H9 (cell line): ENCODE measurements at regions not wholly inside any gene's neighbourhood (a gene's known extent, or its start where the extent isn't known, plus 50 kb on each side); places are given as distances from the start of the nearest gene placed in this dataset.

Source experiments
- DNase-seq: peaks from one replicate; pipeline ENCODE4 v3.0.0-alpha.2; 2017
- H2AFZ ChIP-seq: one replicate; pipeline ENCODE4 v1.6.1; 2013; ENCODE audit warnings: mild to moderate bottlenecking, low read length, control low read depth, moderate library complexity
- H2AK5ac ChIP-seq: 2 replicates; pipeline ENCODE4 v1.6.1; 2013; ENCODE audit warnings: low read length, control low read depth, mixed read lengths; ENCODE audit not compliant: insufficient read length
- H2BK120ac ChIP-seq: one replicate; pipeline ENCODE4 v1.6.1; 2013; ENCODE audit warnings: low read depth, mild to moderate bottlenecking, low read length, control low read depth, inconsistent platforms; ENCODE audit not compliant: poor library complexity, severe bottlenecking
- H2BK12ac ChIP-seq: 2 replicates; pipeline ENCODE4 v1.6.1; 2013; ENCODE audit warnings: low read length, control low read depth, mixed read lengths, low read depth; ENCODE audit not compliant: insufficient read length
- H2BK15ac ChIP-seq: 2 replicates; pipeline ENCODE4 v1.6.1; 2013; ENCODE audit warnings: low read depth, low read length, control low read depth
- H2BK20ac ChIP-seq: one replicate; pipeline ENCODE4 v1.6.1; 2013; ENCODE audit warnings: low read depth, mild to moderate bottlenecking, low read length, control low read depth, inconsistent platforms; ENCODE audit not compliant: poor library complexity, severe bottlenecking
- H2BK5ac ChIP-seq: 2 replicates; pipeline ENCODE4 v1.6.1; 2013; ENCODE audit warnings: low read length, control low read depth, mixed read lengths; ENCODE audit not compliant: insufficient read length
- H3K14ac ChIP-seq: 2 replicates; pipeline ENCODE4 v1.6.1; 2013; ENCODE audit warnings: low read length, control low read depth; ENCODE audit not compliant: insufficient read depth
- H3K18ac ChIP-seq: 2 replicates; pipeline ENCODE4 v1.6.1; 2013; ENCODE audit warnings: low read depth, mild to moderate bottlenecking, mixed read lengths, low read length, control low read depth; ENCODE audit not compliant: insufficient read length
- H3K23ac ChIP-seq: 2 replicates; pipeline ENCODE4 v1.6.1; 2013; ENCODE audit warnings: low read length, control low read depth, mixed read lengths, low read depth; ENCODE audit not compliant: insufficient read length
- H3K23me2 ChIP-seq: 2 replicates; pipeline ENCODE4 v1.6.1; 2013; ENCODE audit warnings: low read depth, mild to moderate bottlenecking, mixed read lengths, low read length, control low read depth; ENCODE audit not compliant: insufficient read length, poor library complexity, severe bottlenecking
- H3K27ac ChIP-seq: 2 replicates; pipeline ENCODE4 v1.5.1; 2013; ENCODE audit warnings: low read length, control low read depth, mixed read lengths, low read depth; ENCODE audit not compliant: insufficient read length
- H3K27me3 ChIP-seq: 2 replicates; pipeline ENCODE4 v1.6.1; 2013; ENCODE audit warnings: low read length, control low read depth, inconsistent platforms; ENCODE audit not compliant: insufficient read depth
- H3K4ac ChIP-seq: 2 replicates; pipeline ENCODE4 v1.6.1; 2013; ENCODE audit warnings: low read depth, mild to moderate bottlenecking, control low read depth, inconsistent platforms, low read length, moderate library complexity
- H3K4me1 ChIP-seq: 2 replicates; pipeline ENCODE4 v1.6.1; 2013; ENCODE audit warnings: low read length, control low read depth, inconsistent platforms; ENCODE audit not compliant: insufficient read depth
- H3K4me2 ChIP-seq: 2 replicates; pipeline ENCODE4 v1.6.1; 2013; ENCODE audit warnings: low read length, control low read depth, mixed read lengths; ENCODE audit not compliant: insufficient read length, insufficient read depth
- H3K56ac ChIP-seq: 2 replicates; pipeline ENCODE4 v1.6.1; 2013; ENCODE audit warnings: low read depth, mild to moderate bottlenecking, mixed read lengths, low read length, control low read depth; ENCODE audit not compliant: insufficient read length
- H3K79me1 ChIP-seq: 2 replicates; pipeline ENCODE4 v1.6.1; 2013; ENCODE audit warnings: low read depth, mild to moderate bottlenecking, moderate library complexity, low read length, control low read depth, inconsistent platforms; ENCODE audit not compliant: insufficient read depth, poor library complexity, severe bottlenecking
- H3K79me2 ChIP-seq: 2 replicates; pipeline ENCODE4 v1.6.1; 2013; ENCODE audit warnings: low read length, control low read depth, inconsistent platforms; ENCODE audit not compliant: insufficient read depth
- H3K9ac ChIP-seq: 2 replicates; pipeline ENCODE4 v1.6.1; 2013; ENCODE audit warnings: low read length, control low read depth, mixed read lengths; ENCODE audit not compliant: insufficient read length; ENCODE audit errors: extremely low read depth
- H3K9me3 ChIP-seq: one replicate; pipeline ENCODE4 v1.6.1; 2013; ENCODE audit warnings: low read depth, low read length, inconsistent platforms; ENCODE audit not compliant: control insufficient read depth
- H3T11ph ChIP-seq: one replicate; pipeline ENCODE4 v1.6.1; 2013; ENCODE audit warnings: mild to moderate bottlenecking, low read length, control low read depth, inconsistent platforms
- H4K20me1 ChIP-seq: one replicate; pipeline ENCODE4 v1.6.1; 2013; ENCODE audit not compliant: control insufficient read depth, insufficient read length, insufficient read depth
- H4K5ac ChIP-seq: 2 replicates; pipeline ENCODE4 v1.6.1; 2013; ENCODE audit warnings: low read depth, mild to moderate bottlenecking, mixed read lengths, low read length, control low read depth; ENCODE audit not compliant: insufficient read length
- H4K8ac ChIP-seq: replicated peaks from 2 replicates; pipeline ENCODE4 v1.6.1; 2013; ENCODE audit warnings: low read length, control low read depth, mixed read lengths, low read depth; ENCODE audit not compliant: insufficient read length
- H4K91ac ChIP-seq: 2 replicates; pipeline ENCODE4 v1.6.1; 2013; ENCODE audit warnings: low read depth, mild to moderate bottlenecking, moderate library complexity, mixed read lengths, low read length, control low read depth; ENCODE audit not compliant: insufficient read length
- H3K27ac Mint-ChIP-seq, 3 experiments: 2 replicates in 2 of 3; 3 replicates in 1 of 3; pipeline ENCODE4 v1.8.0; 2020 to 2021; ENCODE audit warnings: mixed read lengths in 3 of 3, mild to moderate bottlenecking in 1 of 3, moderate library complexity in 1 of 3
- H3K27me3 Mint-ChIP-seq: 2 replicates; pipeline ENCODE4 v1.8.0; 2021; ENCODE audit warnings: low read depth, mild to moderate bottlenecking, moderate library complexity, mixed read lengths
- H3K36me3 Mint-ChIP-seq, 3 experiments: 2 replicates in 2 of 3; 3 replicates in 1 of 3; pipeline ENCODE4 v1.8.0; 2020 to 2021; ENCODE audit warnings: low read depth in 3 of 3, mixed read lengths in 3 of 3; ENCODE audit not compliant: insufficient read depth in 1 of 3
- H3K4me1 Mint-ChIP-seq, 2 experiments: 2 replicates each; pipeline ENCODE4 v1.8.0; 2020; ENCODE audit warnings: mixed read lengths in 2 of 2
- H3K4me3 Mint-ChIP-seq, 2 experiments: 2 replicates in 1 of 2; 3 replicates in 1 of 2; pipeline ENCODE4 v1.8.0; 2020 to 2021; ENCODE audit warnings: mild to moderate bottlenecking in 2 of 2, mixed read lengths in 2 of 2, moderate library complexity in 1 of 2
- H3K9me3 Mint-ChIP-seq, 2 experiments: 2 replicates in 1 of 2; 3 replicates in 1 of 2; pipeline ENCODE4 v1.8.0; 2020; ENCODE audit warnings: mild to moderate bottlenecking in 2 of 2, mixed read lengths in 2 of 2, moderate library complexity in 1 of 2
- TF ChIP-seq, protein P1 (sequence below): fragments of 200-600 bp; sonication (generic); conservative IDR thresholded peaks from 3 replicates; pipeline ENCODE4 v1.8.0; 2021; ENCODE audit warnings: antibody characterized with exemption, mild to moderate bottlenecking

DNA sequence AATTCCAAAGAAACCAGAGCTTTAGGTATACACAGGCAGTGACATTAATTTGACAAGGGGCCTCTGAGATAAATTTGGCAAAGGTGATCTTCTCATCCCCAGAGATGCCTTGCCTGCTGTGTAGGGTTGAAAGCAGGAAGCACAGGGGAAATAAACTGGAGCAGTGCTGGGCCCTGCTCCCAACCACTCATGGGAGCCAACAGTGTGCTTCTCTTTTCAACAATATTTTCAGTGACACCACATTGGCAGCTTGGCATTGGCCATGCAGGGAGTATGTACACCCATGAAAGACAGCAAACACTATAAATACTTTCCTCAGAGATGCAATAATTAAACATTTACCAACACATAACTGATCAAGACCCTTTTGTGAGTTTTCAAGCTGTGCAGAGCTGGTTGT lies 90.7 kb upstream of the F13A1 start:
- H3K23me2 ChIP-seq: no peaks in the 10 kb centered on the region
- H4K91ac ChIP-seq: no peak overlapping the region
- Mint-ChIP-seq H3K36me3 (no peaks in the 10 kb centered on the region), H3K27me3 (no peaks in the 10 kb centered on the region), H3K9me3 (no peaks in the 10 kb centered on the region), H3K27ac (no peak overlapping the region), H3K4me3 (no peak overlapping the region), H3K4me1 (peaks cover 2 to 4% of the 10 kb centered on the region in 2 experiments; a peak in 3 of 4 replicates)
- no peak overlapping the region for H2BK12ac ChIP-seq
- no peak overlapping the region for H3K56ac ChIP-seq
- no peak overlapping the region for H3K23ac ChIP-seq
- no peak overlapping the region for H3K4me2 ChIP-seq
- H3K9me3 ChIP-seq: no peaks in the 10 kb centered on the region
- no peak overlapping the region for H2BK120ac ChIP-seq
- no peak overlapping the region for H2AK5ac ChIP-seq
- no peak overlapping the region for H3K9ac ChIP-seq
- no peak overlapping the region for H2BK15ac ChIP-seq
- no peaks in the 10 kb centered on the region for H3K79me2 ChIP-seq
- no peak for DNase-seq
- H3K4ac ChIP-seq: no peak overlapping the region
- H3K14ac ChIP-seq: no peak overlapping the region
- no peak overlapping the region for H3K18ac ChIP-seq
- TF ChIP-seq, protein P1, sequence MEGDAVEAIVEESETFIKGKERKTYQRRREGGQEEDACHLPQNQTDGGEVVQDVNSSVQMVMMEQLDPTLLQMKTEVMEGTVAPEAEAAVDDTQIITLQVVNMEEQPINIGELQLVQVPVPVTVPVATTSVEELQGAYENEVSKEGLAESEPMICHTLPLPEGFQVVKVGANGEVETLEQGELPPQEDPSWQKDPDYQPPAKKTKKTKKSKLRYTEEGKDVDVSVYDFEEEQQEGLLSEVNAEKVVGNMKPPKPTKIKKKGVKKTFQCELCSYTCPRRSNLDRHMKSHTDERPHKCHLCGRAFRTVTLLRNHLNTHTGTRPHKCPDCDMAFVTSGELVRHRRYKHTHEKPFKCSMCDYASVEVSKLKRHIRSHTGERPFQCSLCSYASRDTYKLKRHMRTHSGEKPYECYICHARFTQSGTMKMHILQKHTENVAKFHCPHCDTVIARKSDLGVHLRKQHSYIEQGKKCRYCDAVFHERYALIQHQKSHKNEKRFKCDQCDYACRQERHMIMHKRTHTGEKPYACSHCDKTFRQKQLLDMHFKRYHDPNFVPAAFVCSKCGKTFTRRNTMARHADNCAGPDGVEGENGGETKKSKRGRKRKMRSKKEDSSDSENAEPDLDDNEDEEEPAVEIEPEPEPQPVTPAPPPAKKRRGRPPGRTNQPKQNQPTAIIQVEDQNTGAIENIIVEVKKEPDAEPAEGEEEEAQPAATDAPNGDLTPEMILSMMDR: no peak
- no peak overlapping the region for H3T11ph ChIP-seq
- H3K79me1 ChIP-seq: no peaks in the 10 kb centered on the region
- no peak overlapping the region for H4K8ac ChIP-seq
- H3K4me1 ChIP-seq: peaks cover 2% of the 10 kb centered on the region; the same call in 1 of the 2 replicates
- H2AFZ ChIP-seq: no peak overlapping the region
- H2BK5ac ChIP-seq: no peak overlapping the region
- no peak overlapping the region for H3K27ac ChIP-seq
- no peak overlapping the region for H4K5ac ChIP-seq
- no peak overlapping the region for H2BK20ac ChIP-seq
- no peaks in the 10 kb centered on the region for H4K20me1 ChIP-seq
- no peaks in the 10 kb centered on the region for H3K27me3 ChIP-seq
